ENCODE measurements at regions not wholly inside any gene's neighbourhood (a gene's known extent, or its start where the extent isn't known, plus 50 kb on each side); places are given as distances from the start of the nearest gene placed in this dataset.

DNA sequence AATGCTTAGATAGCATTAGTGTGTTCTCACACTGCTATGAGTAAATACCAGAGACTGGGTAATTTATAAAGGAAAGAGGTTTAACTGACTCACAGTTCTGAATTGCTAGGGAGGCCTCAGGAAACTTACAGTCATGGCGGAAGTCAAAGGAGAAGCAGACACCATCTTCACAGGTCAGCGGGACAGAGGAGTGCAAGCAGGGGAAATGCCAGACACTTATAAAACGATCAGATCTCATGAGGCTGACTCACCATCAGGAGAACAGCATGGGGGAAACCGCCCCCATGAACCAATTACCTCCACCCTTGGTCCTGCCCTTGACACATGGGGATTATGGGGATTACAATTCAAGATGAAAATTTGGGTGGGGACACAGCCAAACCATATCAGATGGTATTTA, 381.5 kb upstream of the DPPA4 start:
- TF ChIP-seq, protein P1, sequence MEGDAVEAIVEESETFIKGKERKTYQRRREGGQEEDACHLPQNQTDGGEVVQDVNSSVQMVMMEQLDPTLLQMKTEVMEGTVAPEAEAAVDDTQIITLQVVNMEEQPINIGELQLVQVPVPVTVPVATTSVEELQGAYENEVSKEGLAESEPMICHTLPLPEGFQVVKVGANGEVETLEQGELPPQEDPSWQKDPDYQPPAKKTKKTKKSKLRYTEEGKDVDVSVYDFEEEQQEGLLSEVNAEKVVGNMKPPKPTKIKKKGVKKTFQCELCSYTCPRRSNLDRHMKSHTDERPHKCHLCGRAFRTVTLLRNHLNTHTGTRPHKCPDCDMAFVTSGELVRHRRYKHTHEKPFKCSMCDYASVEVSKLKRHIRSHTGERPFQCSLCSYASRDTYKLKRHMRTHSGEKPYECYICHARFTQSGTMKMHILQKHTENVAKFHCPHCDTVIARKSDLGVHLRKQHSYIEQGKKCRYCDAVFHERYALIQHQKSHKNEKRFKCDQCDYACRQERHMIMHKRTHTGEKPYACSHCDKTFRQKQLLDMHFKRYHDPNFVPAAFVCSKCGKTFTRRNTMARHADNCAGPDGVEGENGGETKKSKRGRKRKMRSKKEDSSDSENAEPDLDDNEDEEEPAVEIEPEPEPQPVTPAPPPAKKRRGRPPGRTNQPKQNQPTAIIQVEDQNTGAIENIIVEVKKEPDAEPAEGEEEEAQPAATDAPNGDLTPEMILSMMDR (IDR thresholded peaks at IDR 0.05): no peak
- Histone ChIP-seq H3K27ac (no peak overlapping the region), H3K4me3 (no peak overlapping the region)
- no peak for DNase-seq (ENCODE audit: low spot score)

DNA sequence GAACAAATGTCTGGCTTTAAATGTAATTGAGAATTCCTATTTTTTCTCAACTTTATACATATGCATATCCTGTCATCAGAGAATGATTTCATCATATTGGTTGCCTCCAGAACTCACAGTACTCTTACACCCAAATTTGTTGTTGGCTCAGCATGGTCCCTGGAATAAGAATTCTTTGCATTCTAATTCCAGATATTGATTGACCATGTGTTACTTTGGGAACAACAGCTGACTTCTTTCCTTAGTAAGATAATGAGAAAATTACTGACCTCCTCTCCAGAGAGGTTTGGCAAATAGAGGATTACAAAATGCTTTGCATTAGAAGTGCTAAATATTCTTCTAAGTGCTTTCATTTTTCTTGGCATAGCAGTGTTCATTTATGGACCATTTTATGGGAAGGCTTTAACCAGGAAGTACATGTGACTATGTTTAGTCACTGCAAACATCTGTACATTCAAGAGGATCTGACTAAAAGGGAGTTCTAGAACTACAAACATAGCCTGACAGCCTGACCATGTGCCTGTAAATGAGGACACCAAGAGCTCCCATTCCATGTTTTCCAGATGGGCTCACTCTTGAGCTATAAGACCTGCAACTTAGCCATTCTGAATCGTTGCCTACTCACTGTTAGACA, 391.6 kb upstream of the DPPA4 start:
- Histone ChIP-seq H3K4me3 (no peak overlapping the region), H3K27ac (no peak overlapping the region)
- TF ChIP-seq, protein P1 (IDR thresholded peaks at IDR 0.05): no peak
- no peak for DNase-seq (ENCODE audit: low spot score)

- no peak for DNase-seq (ENCODE audit: low spot score)
- TF ChIP-seq, protein P1 (IDR thresholded peaks at IDR 0.05): peak; percentile 66
These were observed 394.5 kb upstream of the DPPA4 start for GRCh38 chr3:109731639-109732473.

DNA sequence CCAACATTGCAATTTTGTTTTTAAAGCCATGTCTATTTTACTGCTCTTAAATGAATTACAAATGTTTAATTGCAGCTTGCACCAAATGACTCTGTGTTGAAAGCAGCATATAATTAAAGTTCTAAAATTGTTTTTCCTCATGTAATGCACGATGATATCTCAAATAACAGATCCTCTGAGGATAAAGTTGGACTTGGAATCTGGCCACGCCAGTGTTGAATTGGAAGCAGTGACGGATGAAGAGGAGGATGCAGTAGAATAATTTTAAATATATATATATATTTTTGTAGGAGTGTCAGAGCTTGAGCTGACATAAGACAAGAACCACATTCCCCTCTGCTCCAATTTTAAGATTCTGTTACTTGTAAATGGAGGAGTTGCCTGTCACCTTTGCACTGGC, 406.6 kb upstream of the DPPA4 start:
- Histone ChIP-seq H3K4me3 (no peak overlapping the region), H3K27ac (no peak overlapping the region)
- DNase-seq (ENCODE audit: low spot score): no peak
- TF ChIP-seq, protein P1 (IDR thresholded peaks at IDR 0.05): no peak

More at GRCh38 chr3:109731639-109732473, 394.5 kb upstream of the DPPA4 start:
- Histone ChIP-seq H3K4me3 (no peak overlapping the region), H3K27ac (no peak overlapping the region)

- H3K27ac ChIP-seq: no peak overlapping the region
- H3K4me3 ChIP-seq: no peak overlapping the region
- TF ChIP-seq, protein P1 (IDR thresholded peaks at IDR 0.05): no peak
- DNase-seq (ENCODE audit: low spot score): no peak
These were observed 435.2 kb upstream of the DPPA4 start for GRCh38 chr3:109772520-109772919.

DNA sequence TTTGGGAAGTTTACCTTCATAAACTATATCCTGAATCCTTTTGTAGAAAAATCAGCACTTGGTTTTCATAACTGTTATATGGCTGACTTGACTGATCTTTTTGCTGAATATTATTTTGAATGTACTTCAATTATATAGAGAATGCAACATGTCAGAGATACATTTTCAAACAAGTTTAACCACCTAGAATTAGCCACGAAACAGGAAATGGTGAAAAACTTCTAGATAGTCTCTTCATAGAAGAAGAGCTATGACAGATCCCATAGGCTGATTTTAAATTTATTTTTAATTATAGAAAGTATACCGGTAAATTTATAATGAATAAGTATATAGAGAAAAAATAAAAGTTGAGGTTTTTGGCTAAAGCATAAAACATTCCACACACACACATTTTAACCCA, 436.8 kb upstream of the DPPA4 start:
- H3K27ac ChIP-seq: no peak overlapping the region
- no peak for DNase-seq (ENCODE audit: low spot score)
- TF ChIP-seq, protein P1 (IDR thresholded peaks at IDR 0.05): no peak
- H3K4me3 ChIP-seq: no peak overlapping the region

GRCh38 chr3:109784285-109784684, 446.9 kb upstream of the DPPA4 start:
- TF ChIP-seq, protein P1 (IDR thresholded peaks at IDR 0.05): no peak
- Histone ChIP-seq H3K4me3 (no peak overlapping the region), H3K27ac (no peak overlapping the region)
- no peak for DNase-seq (ENCODE audit: low spot score)
